ENCODE measurements at regions not wholly inside any gene's neighbourhood (a gene's known extent, or its start where the extent isn't known, plus 50 kb on each side); places are given as distances from the start of the nearest gene placed in this dataset.
"Not testable (repeated sequence)": the region's sequence is repeated elsewhere in the genome, so short reads cannot be mapped to it uniquely, and the experiment has no call there.

DNA sequence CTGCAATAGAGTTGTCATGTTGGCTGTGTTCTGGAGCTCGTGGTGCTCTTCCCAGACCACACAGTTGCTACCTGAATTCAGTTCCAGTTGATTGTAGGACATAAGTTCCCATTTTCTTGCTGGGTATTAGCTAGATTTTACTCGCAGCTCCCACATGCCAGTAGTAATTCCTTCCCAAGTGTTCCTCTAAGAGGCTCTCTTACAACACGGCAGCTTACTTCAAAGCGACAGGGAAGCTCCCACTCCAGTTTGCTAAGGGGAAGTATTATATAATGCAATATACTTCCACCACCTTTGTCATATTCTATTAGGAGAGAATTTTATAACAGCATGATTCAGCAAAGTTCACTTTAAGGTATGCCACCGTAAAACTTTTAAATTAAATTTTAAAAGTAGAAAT lies 623.0 kb downstream of the SLCO4C1 start:
- DNase-seq (ENCODE audit: extremely low read depth, low read depth): no peak

DNA sequence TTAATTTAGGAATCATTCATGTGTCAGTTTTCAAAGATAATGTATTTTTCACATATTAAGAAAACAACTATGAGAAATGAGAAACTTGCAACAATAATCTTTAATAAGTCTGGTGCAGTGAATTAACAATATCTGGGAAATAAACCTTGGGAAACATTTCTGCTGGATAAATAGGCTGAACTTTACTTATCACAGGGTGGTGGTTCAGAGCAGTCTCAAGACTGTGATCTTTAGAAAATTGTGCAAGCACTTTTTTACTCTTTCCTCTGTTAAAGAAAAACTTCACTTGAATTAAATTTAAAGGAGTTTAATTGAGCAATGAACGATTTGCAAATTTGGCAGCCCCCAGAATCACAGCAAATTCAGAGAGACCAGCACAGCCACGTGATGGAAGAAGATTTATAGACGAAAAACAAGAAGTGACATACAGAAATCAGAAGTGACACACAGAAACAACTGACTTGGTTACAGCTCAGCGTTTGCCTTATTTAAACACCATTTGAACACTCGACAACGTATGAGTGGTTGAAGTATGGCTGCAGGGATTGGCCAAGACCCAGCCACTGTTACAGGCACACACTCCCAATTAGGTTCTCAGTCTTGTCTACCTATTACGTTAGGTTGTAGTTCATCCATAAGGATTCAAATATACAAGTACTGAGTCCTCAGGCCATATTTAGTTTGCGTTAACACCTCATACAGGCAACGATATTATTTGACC lies 631.9 kb downstream of the SLCO4C1 start:
- DNase-seq (ENCODE audit: extremely low read depth, low read depth): no peak

DNA sequence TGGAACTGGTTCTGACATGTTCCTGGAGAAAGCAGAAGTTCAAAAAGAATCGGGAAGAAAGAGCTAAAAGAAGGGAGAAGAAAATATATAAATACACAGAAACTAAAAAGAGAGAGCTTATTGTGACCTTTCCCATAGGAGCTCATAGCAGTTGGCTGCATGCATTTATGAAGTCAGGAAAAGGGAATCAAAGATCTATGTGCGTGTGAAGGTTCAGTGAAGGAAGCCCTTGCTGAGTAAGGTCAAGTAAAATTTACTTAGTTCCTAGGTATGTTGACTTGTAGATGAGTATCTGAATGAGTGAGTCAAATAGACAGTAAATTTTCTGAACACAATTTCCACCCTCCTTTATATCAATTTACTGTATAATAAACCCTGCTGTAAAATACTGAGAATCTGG lies 632.5 kb downstream of the SLCO4C1 start:
- no peak for DNase-seq (ENCODE audit: extremely low read depth, low read depth)

DNA sequence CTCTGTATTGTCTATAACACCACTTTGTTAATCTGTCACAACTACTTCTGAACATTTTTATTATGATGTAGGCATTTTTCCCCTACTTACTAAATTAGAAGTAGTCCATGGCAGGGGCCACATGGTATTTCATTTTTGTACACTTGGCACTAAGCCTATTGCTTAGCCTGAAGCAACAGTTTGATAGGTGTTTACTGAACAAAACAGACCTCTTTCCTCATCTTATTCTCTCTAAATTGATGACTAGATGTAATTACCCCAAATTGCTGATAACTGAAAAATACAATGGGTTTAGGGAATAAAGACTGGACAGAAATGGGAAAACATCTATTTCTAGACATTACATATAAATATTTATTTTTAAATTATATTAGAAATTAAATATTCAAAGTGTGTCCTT lies 633.8 kb downstream of the SLCO4C1 start:
- DNase-seq (ENCODE audit: extremely low read depth, low read depth): no peak

DNA sequence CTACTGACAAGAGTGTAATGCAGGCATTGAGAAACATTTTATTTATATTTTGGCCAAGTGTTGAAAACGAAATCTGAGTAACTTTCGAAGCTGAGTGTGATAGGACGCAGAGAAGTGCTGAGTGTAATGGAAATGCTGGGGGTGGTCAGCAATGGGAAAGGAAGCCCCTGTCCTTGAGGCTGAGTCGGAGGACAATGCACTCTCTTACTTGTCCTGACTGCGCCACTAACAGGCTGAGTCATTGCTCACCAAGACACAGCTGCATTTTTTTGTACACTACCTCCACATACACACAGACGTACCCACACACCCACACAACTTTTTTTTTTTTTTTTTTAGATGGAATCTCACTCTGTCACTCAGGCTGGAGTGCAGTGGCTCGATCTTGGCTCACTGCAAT lies 637.7 kb downstream of the SLCO4C1 start:
- no peak for DNase-seq (ENCODE audit: extremely low read depth, low read depth)

DNA sequence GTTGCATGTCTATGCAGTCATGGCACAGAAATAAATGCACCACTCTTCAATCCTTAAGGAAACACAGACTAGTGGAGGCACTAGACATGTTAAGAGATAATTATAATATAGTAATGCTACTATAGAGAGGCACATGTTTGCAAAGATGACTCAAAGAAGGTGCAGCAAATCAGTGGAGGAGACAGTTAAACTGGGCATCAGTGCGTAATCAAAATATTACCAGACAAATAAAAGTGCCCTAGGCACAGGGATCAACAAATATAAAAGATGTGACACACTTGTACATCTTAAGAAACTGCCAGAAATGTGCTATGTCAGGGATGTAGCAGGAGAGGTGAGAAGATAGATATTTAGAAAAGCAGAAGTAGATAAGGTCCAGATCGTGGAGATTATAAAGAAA lies 642.1 kb downstream of the SLCO4C1 start:
- no peak for DNase-seq (ENCODE audit: extremely low read depth, low read depth)

DNA sequence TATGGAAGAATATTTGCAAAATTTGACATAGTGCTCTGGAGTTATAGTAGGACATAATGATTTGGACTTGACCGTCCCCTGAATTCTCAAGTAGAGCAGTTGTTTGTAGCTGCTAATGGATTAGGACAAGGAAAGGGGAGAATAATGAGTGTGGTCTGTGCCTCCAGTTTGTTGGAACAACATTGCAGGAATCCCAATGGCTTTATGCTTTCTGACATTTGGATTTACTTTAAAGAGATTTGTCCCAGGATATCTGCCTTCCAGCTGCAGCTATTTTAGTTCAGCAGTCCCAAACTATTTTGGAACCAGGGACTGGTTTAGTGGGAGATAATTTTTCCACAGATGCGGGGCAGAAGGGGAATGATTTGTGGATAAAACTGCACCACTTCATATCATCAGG lies 648.2 kb downstream of the SLCO4C1 start:
- DNase-seq (ENCODE audit: extremely low read depth, low read depth): no peak

DNA sequence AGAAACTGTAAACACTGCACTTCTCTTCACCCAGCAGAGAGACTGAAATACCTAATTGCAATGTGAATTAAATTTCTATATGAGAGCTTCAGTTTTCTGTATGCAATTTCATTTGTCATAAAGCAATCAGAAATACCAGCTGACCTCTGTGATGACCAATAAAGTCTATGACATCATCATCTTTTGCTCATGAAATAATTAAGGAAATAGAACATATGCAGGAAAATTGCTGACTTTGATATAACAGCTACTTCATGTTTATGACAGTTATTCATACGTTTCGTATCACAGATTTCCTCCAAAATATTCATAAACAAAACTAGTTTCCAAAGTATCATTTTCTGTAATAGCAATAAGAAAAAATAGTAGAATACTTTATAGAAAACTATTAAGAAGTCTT lies 652.3 kb downstream of the SLCO4C1 start:
- DNase-seq (ENCODE audit: extremely low read depth, low read depth): no peak

DNA sequence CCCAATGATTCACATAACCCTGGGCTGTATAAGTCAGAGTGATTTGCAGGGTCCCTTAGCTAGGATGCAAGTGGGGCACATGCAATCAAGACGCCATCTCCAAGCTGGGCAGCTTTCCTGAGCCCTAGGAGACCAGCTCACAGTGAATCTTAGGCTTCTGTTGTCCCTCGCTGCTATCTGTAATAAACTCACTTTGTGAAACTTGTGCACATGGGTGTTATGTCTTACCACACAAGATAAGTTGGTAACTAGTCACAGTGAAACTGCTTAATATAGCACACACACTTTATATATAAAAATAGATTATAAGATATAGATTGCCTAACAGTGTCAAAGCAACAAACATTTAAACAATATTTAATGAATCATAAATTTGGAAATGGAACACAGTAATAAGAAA lies 658.5 kb downstream of the SLCO4C1 start:
- DNase-seq (ENCODE audit: extremely low read depth, low read depth): no peak

DNA sequence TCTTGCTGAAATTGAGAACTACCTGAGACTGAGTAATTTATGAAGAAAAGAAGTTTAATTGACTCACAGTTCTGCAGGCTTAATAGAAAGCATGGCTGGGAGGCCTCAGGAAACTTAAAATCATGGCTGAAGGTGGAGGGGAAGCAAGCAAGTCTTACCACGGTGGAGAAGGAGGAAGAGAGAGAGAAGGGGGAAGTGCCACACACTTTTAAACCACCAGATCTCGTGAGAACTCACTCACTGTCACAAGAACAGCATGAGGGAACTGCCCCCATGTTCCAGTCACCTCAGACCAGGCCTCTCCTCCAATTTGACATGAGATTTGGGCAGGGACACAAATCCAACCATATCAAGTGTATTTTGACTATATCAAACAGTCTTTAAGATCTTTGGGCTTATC lies 668.3 kb downstream of the SLCO4C1 start:
- DNase-seq (ENCODE audit: extremely low read depth, low read depth): not testable (repeated sequence)

DNA sequence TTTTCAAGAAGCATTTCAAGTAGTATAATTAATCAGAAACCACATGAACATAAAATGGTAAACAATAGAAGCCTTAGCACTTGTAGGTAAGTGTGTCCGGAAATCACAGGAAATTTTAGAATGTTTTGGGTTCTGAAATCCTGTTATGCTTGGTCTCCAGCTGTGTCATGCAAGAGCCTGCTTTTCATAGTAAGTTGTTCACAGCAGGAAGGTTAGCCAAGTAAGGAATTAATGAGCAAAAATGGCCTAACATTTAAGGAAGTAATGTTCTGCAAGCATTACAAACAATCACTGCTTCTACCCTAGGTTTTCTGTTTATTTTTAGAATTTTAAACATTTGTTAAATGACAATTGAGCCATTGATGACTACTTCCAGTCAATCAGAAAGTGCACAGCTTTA lies 669.5 kb downstream of the SLCO4C1 start:
- no peak for DNase-seq (ENCODE audit: extremely low read depth, low read depth)

DNA sequence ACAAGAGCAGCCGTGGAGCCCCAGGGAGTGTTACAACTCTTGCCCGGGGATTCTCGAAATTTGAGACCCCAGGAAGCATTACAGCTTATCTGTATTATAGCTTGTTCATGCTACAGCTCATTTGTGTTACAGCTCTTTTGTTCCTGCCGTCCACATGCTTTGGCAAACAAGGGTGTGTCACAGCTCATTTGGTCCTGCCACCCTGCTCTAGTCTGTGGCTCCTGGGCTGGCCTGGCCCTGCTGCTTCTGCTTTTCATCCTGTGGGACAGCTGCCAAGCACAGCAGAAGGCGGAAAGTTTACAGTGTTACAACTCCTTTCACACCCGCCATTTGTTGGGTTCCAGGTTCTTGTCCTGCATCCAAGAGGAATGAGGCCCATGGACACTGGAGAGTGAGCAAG lies 685.0 kb downstream of the SLCO4C1 start:
- DNase-seq (ENCODE audit: extremely low read depth, low read depth): no peak

DNA sequence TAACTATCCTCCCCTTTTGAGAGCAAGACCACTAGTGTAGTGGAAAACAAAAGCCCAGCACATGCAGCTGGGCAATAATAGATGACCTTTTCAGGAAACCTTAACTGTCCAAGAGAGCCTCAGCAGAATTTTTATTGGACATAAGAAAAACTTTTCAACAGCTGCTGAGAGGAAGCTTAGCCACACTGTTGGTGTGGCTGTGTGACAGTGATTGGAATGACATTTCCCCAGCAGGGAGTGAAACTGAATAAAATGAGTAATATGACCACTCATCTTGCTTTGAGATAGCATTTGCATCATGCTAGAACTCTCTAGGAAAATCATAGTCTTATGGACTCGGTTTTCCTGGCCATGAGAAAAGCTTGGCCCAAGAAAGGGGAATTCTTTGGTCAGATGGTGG lies 687.8 kb downstream of the SLCO4C1 start:
- DNase-seq (ENCODE audit: extremely low read depth, low read depth): no peak

DNA sequence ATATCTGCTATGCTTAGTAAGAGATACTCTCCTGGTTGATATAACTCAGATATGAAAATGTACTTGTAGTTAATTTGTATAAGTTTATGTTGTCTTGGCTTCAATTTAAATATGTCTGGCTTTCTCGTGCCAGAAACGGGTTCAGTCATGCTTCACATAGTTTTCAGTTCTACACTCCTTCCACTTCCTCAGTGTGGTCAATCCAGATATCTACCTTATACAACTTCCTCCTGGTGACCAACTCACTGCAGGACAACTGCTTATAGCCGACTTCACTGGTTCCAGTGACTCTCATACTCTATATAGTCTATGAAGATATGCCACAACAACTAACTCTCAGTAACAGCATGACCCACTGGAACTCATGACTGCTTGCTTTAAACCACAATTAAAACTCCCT lies 690.4 kb downstream of the SLCO4C1 start:
- no peak for DNase-seq (ENCODE audit: extremely low read depth, low read depth)

DNA sequence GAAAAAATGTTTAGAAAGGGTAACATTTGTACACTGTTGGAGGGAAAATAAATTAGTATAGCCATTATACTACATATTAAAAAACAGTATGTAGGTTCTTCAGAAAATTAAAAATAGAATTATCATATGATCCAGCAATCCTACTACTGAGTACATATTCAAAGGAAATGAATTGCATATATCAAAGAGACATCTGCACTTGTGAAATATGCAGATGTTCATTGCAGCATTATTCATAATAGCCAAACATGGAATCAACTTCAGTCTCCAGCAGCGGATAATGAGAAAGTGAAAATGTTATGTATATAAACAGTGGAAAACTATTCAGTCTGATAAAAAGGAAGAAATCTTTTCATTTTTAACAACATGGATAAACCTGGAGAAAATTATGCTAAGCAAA lies 695.5 kb downstream of the SLCO4C1 start:
- DNase-seq (ENCODE audit: extremely low read depth, low read depth): no peak

DNA sequence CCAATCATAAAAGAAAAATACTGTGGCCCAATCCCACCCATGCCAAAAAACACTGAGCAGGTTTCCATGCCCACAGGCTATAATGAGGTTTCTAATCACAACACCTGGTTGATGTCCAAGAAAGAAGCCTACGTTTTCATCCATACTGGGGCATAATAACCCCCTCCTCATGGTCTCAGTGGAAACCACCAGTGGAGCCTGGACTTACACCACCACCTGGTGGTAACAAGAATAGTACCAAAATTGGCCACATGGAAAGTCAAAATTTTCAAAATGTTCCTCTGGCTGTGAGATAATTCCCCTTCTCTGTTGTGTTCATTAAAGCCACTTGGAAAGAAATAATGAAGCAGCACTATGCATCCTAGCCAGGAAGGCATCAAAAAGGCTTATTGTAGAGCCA lies 687.3 kb upstream of the ST8SIA4 start:
- DNase-seq (ENCODE audit: extremely low read depth, low read depth): no peak

DNA sequence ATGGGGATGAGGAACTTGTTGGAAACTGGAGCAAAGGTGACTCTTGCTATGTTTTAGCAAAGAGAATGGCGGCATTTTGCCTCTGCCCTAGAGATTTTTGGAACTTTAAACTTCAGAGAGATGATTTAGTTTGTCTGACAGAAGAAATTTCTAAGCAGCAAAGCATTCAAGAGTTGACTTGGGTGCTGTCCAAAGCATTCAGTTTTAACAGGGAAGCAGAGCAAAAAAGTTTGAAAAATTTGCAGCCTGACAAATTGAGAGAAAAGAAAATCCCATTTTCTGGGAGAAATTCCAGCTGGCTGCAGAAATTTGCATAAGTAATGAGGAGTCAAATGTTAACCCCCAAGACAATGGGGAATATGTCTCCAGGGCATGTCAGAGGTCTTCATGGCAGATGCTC lies 682.3 kb upstream of the ST8SIA4 start:
- DNase-seq (ENCODE audit: extremely low read depth, low read depth): no peak

DNA sequence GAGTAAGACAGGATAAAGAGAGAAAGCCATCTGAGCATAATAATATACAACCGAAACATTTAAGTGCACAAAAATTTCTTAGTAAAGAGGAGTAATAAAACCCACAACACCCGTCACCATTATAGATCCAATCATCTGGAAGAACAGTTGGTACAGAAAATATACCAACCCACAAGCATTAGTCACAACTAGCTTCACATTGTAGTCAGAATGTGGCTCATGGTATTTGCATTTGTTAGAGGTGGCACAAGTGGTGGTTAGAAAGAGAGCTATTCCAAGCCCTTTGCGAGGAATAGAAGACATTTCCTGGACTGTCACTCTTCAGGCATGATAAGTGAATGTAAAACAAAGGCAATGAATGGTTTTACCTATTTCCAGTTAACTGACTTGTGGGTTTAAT lies 677.5 kb upstream of the ST8SIA4 start:
- no peak for DNase-seq (ENCODE audit: extremely low read depth, low read depth)

DNA sequence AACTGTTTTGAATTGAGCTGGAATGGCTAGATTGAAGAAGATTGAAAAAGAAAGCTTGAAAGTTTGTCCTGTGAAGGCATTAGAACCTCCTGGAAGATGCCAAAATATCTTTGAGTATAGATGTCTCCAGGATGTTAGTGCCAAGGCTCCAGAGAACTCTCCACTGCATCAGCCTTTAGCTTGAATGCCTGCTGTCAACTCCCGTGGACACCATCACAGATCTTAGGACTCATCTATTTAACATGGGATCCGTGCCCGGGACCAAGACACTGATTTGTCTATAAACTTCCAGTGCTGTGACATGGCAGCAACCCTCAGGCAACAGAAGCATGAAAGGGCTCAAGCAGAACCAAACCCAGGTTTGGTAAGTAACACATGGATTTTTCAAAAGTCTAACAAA lies 670.9 kb upstream of the ST8SIA4 start:
- no peak for DNase-seq (ENCODE audit: extremely low read depth, low read depth)

DNA sequence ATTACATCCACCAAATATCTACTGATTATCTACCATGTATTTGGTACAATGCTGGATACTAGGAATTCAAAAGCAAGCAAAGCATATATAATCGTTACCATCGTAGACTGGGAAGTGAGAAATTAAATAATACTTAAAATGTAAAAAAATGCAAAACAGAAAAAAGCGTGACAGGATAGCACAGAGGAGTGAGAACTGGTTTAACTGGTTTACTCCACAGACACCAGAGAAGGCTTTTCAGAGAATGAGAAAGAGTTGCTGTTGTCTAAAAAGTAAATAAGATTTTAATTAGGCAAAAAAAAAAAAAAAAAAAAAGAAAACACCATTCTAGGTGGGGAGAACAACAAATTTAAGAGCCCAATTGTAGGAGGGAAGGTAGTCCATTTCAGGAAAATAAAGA lies 657.9 kb upstream of the ST8SIA4 start:
- DNase-seq (ENCODE audit: extremely low read depth, low read depth): no peak

DNA sequence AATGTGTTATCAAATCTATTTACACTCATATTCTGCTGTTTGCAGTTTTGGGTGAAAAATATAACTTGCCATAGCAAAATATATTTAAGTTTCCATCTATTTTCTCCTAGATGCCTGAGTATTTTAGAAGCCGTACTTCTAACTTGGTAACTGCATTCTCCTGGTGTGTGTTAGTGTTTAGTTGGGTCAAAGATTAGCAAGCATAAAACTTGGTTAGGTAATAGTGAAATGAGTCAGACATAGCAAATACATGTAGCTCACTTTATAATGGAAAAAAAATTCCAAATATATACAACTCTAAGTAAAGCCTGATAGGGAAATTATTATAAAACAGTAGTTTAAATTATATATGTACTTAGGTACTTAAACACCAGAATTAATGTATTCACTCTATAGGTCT lies 640.7 kb upstream of the ST8SIA4 start:
- no peak for DNase-seq (ENCODE audit: extremely low read depth, low read depth)

DNA sequence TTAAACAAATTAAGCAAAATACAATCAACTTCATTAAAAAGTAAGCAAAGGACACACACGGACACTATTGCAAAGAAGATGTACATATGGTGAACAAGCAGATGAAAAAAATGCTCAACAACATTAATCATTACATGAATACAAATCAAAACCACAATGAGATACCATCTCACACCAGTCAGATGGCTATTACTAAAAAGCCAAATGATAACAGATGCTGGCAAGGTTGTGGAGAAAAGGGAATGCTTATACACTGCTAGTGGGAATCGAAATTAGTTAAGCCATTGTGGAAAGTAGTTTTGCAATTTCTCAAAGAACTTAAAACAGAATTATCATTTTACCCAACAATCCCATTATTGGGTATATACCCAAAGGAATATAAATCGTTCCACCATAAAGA lies 636.2 kb upstream of the ST8SIA4 start:
- no peak for DNase-seq (ENCODE audit: extremely low read depth, low read depth)

DNA sequence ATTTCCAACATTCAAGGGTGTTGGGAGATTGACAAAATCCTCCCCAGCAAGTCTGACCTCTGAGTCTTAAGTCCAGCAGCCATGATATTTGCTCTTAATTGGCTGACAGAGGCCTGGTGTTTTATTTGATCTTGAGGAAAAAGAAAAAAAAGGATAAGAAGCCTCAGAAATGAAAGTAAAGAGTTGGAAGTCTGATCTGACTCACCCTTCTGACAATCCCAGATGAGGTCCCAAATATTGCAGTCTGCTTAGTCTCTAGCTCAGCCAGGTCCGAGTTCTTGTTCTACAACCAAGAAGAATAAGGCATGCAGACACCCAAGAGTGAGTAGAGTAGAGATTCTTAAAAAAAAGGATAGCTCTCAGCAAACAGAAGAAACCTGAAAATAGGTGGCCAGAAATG lies 632.5 kb upstream of the ST8SIA4 start:
- DNase-seq (ENCODE audit: extremely low read depth, low read depth): no peak
